Endothelial cell of umbilical vein (primary cell): ENCODE measurements at regions not wholly inside any gene's neighbourhood (a gene's known extent, or its start where the extent isn't known, plus 50 kb on each side); places are given as distances from the start of the nearest gene placed in this dataset.

Source experiments
- BruUV-seq: library from RNA; stranded (reverse); fragments of 400-500 nt; replicated peaks from 2 replicates; lab custom pipeline; 2021; lab: Mats Ljungman, UMichigan
- CTCF ChIA-PET: fragments of 300-600, 350-600 bp; sonication (Branson Sonifier 250); formaldehyde crosslinking; loops from one replicate; lab custom pipeline; 2021; ENCODE audit warnings: antibody characterized with exemption, inconsistent platforms; lab: Charles Lee
- POLR2A ChIA-PET: fragments of 300-600, 350-600 bp; sonication (Branson Sonifier 250); formaldehyde crosslinking; loops from one replicate; lab custom pipeline; 2021; ENCODE audit warnings: antibody characterized with exemption, inconsistent platforms; lab: Charles Lee
- DNase-seq: peaks from one replicate; pipeline ENCODE4 v3.0.0-alpha.2; 2011; ENCODE audit warnings: low read depth, low spot score
- FAIRE-seq: peaks from 2 replicates; lab custom pipeline; 2011; peaks lifted over from hg19 to GRCh38; lab: Jason Lieb, UNC
- H2AFZ ChIP-seq: 2 replicates; pipeline ENCODE4 v1.6.0; 2012; ENCODE audit warnings: low read depth, low read length, control low read depth, inconsistent platforms
- H3K27ac ChIP-seq: 2 replicates; pipeline ENCODE4 v1.5.1; 2011; ENCODE audit warnings: low read depth, mild to moderate bottlenecking, control low read depth, low read length, moderate library complexity; ENCODE audit not compliant: insufficient read depth
- H3K27me3 ChIP-seq, 2 experiments: 2 replicates each; pipeline versions ENCODE4 v1.6.0 to v1.6.1; 2011; ENCODE audit warnings: low read length in 2 of 2, mixed read lengths in 1 of 2; ENCODE audit not compliant: control insufficient read depth in 2 of 2, insufficient read depth in 2 of 2
- H3K36me3 ChIP-seq, 2 experiments: 2 replicates in 1 of 2; 3 replicates in 1 of 2; pipeline ENCODE4 v1.5.1; 2011; ENCODE audit warnings: low read length in 2 of 2, mild to moderate bottlenecking in 1 of 2, moderate library complexity in 1 of 2; ENCODE audit not compliant: control insufficient read depth in 2 of 2, insufficient read depth in 2 of 2; ENCODE audit errors: extremely low read depth in 1 of 2
- H3K4me1 ChIP-seq: 3 replicates; pipeline ENCODE4 v1.5.1; 2011; ENCODE audit warnings: mild to moderate bottlenecking, low read length; ENCODE audit not compliant: control insufficient read depth, insufficient read depth; ENCODE audit errors: extremely low read depth
- H3K4me2 ChIP-seq: 2 replicates; pipeline ENCODE4 v1.6.1; 2011; ENCODE audit warnings: low read length, control low read depth, mixed read lengths; ENCODE audit not compliant: insufficient read depth
- H3K4me3 ChIP-seq, 3 experiments: fragments of 200-600 bp in 1 of 3; sonication (generic), shearing (Covaris generic) in 1 of 3; replicated peaks in 1 of 3; 2 replicates each; pipeline ENCODE4 v1.5.1; 2011 to 2016; ENCODE audit warnings: control low read depth in 3 of 3, low read length in 3 of 3, mild to moderate bottlenecking in 2 of 3, inconsistent platforms in 1 of 3, low read depth in 1 of 3, moderate library complexity in 1 of 3; ENCODE audit not compliant: insufficient read depth in 1 of 3
- H3K79me2 ChIP-seq: 2 replicates; pipeline ENCODE4 v1.6.0; 2012; ENCODE audit warnings: low read length, inconsistent platforms; ENCODE audit not compliant: control insufficient read depth, insufficient read depth
- H3K9ac ChIP-seq: replicated peaks from 2 replicates; pipeline ENCODE3; 2011; ENCODE audit warnings: low read length, control low read depth; ENCODE audit not compliant: insufficient read depth; ENCODE audit errors: extremely low read depth
- H3K9me1 ChIP-seq: replicated peaks from 3 replicates; pipeline ENCODE4 v1.6.0; 2011; ENCODE audit warnings: mild to moderate bottlenecking, low read length; ENCODE audit not compliant: control insufficient read depth, insufficient read depth; ENCODE audit errors: extremely low read depth
- H3K9me3 ChIP-seq: replicated peaks from 2 replicates; pipeline ENCODE4 v1.5.1; 2012; ENCODE audit warnings: low read length, inconsistent platforms; ENCODE audit not compliant: control insufficient read depth, insufficient read depth
- H4K20me1 ChIP-seq: replicated peaks from 2 replicates; pipeline ENCODE3; 2011; ENCODE audit warnings: mild to moderate bottlenecking, low read length; ENCODE audit not compliant: control insufficient read depth, insufficient read depth; ENCODE audit errors: extremely low read depth
- CTCF ChIP-seq, 2 donors: IDR thresholded peaks; 1 replicate in 1 of 2; 2 replicates in 1 of 2; pipeline ENCODE4 v1.5.1; 2011; ENCODE audit warnings: low read length in 2 of 2, mild to moderate bottlenecking in 2 of 2, moderate library complexity in 2 of 2, control low read depth in 1 of 2, inconsistent platforms in 1 of 2, low read depth in 1 of 2; ENCODE audit not compliant: insufficient read depth in 1 of 2; ENCODE audit errors: extremely low read depth in 1 of 2
- EZH2 ChIP-seq: IDR thresholded peaks from 2 replicates; pipeline ENCODE4 v1.6.1; 2012; ENCODE audit warnings: borderline replicate concordance, low read depth, mild to moderate bottlenecking, moderate library complexity, low read length, inconsistent platforms; ENCODE audit not compliant: severe bottlenecking
- FOS ChIP-seq: IDR thresholded peaks from 2 replicates; pipeline ENCODE4 v1.6.1; 2011; ENCODE audit warnings: mild to moderate bottlenecking, low read length, moderate library complexity, borderline replicate concordance; ENCODE audit not compliant: insufficient read depth
- GATA2 ChIP-seq: IDR thresholded peaks from 2 replicates; pipeline ENCODE4 v1.7.0; 2011; ENCODE audit warnings: low read depth, mild to moderate bottlenecking, moderate library complexity, mixed read lengths, low read length; ENCODE audit not compliant: insufficient read length, insufficient read depth
- JUN ChIP-seq: IDR thresholded peaks from 2 replicates; pipeline ENCODE4 v1.6.1; 2011; ENCODE audit warnings: borderline replicate concordance, low read depth; ENCODE audit not compliant: insufficient read length, insufficient read depth
- MAX ChIP-seq: IDR thresholded peaks from 2 replicates; pipeline ENCODE4 v1.6.1; 2011; ENCODE audit not compliant: insufficient read depth, insufficient read length
- MYC ChIP-seq: IDR thresholded peaks from one replicate; pipeline ENCODE4 v1.6.1; 2011; ENCODE audit warnings: mild to moderate bottlenecking, low read depth, low read length
- POLR2A ChIP-seq: IDR thresholded peaks from 2 replicates; pipeline ENCODE4 v1.6.1; 2012; ENCODE audit warnings: low read depth, mild to moderate bottlenecking, control low read depth, low read length
- POLR2AphosphoS5 ChIP-seq: IDR thresholded peaks from 2 replicates; pipeline ENCODE4 v1.6.1; 2012; ENCODE audit warnings: low read depth, mild to moderate bottlenecking, control low read depth, low read length, moderate library complexity; ENCODE audit not compliant: insufficient read depth
- dilution Hi-C: fragments of 300-500 bp; cut with MboI; formaldehyde crosslinking; loops from one replicate; pipeline ENCODE4 v1.15.0; 2019; ENCODE audit warnings: low sequenced_read_pairs; ENCODE audit not compliant: extremely low pct_ligation_motif_present
- intact Hi-C: fragments of 100-400 bp; cut with micrococcal nuclease; formaldehyde crosslinking; loops from one replicate; pipeline ENCODE4 v1.10.0; 2022

DNA sequence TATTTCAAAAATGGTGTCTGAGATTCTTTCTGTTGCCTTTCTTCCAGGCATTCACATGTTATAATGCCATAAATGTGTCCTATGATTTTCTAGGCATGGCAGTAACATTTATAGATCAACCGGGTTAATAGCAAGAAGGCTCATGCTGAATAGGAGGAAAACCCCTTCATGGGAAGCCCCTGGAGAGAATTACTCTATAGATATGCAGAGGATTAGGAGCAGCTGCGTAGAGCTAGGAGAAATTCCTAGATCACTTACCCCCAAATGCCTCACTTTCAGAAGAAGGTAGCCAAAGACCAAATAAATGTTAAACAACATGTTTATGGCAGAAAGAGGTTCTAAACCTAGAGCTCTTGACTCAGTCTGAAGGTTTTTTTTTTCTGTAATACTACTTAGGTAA is 153.4 kb upstream of the CTNNA2 start:
- no TSS peak for BruUV-seq

GRCh38 chr2:79355569-79355968 is 157.3 kb upstream of the CTNNA2 start:
- no peaks in the 10 kb centered on the region for H3K27me3 ChIP-seq
- no peaks in the 10 kb centered on the region for H3K4me1 ChIP-seq
- no peak for DNase-seq
- CTCF ChIA-PET, result no interaction called here
- no peaks in the 10 kb centered on the region for H3K36me3 ChIP-seq
- POLR2A ChIA-PET, result no interaction called here
- no peak for FAIRE-seq
- intact Hi-C loops (no loop called here), dilution Hi-C loops (no loop called here)
- BruUV-seq, result no TSS peak
- H3K4me3 ChIP-seq, result no peak overlapping the region
- H2AFZ ChIP-seq, result no peak overlapping the region
- H3K9me3 ChIP-seq, result no peaks in the 10 kb centered on the region
- no peaks in the 10 kb centered on the region for H4K20me1 ChIP-seq
- no peak overlapping the region for H3K4me2 ChIP-seq
- H3K9ac ChIP-seq, result no peak overlapping the region
- no peak overlapping the region for H3K27ac ChIP-seq
- no peaks in the 10 kb centered on the region for H3K79me2 ChIP-seq
- TF ChIP-seq POLR2AphosphoS5 (no peak), GATA2 (no peak), MAX (no peak), MYC (no peak), JUN (no peak), EZH2 (no peak), POLR2A (no peak), CTCF (IDR thresholded peaks at IDR 0.05; ENCODE audit: extremely low read depth in 1 of 2, insufficient read depth in 1 of 2, low read depth in 1 of 2, low read length in 2 of 2) (no peak), FOS (no peak)
- H3K9me1 ChIP-seq, result no peaks in the 10 kb centered on the region

More for the DNA sequence above, 153.4 kb upstream of the CTNNA2 start:
- no peaks in the 10 kb centered on the region for H3K9me1 ChIP-seq
- H2AFZ ChIP-seq, result no peak overlapping the region
- H3K27ac ChIP-seq, result no peak overlapping the region
- no peak overlapping the region for H3K4me3 ChIP-seq
- no peaks in the 10 kb centered on the region for H3K79me2 ChIP-seq
- no peaks in the 10 kb centered on the region for H4K20me1 ChIP-seq
- CTCF ChIA-PET, result no interaction called here
- no peak for DNase-seq
- FAIRE-seq, result no peak
- no peaks in the 10 kb centered on the region for H3K36me3 ChIP-seq
- no peak overlapping the region for H3K9ac ChIP-seq
- POLR2A ChIA-PET, result no interaction called here
- no peaks in the 10 kb centered on the region for H3K27me3 ChIP-seq
- no peak for TF ChIP-seq MYC
- intact Hi-C loops (no loop called here), dilution Hi-C loops (no loop called here)
- H3K4me1 ChIP-seq, result no peaks in the 10 kb centered on the region
- H3K4me2 ChIP-seq, result no peak overlapping the region
- no peaks in the 10 kb centered on the region for H3K9me3 ChIP-seq
